ENCODE measurements at regions not wholly inside any gene's neighbourhood (a gene's known extent, or its start where the extent isn't known, plus 50 kb on each side); places are given as distances from the start of the nearest gene placed in this dataset.

- TF ChIP-seq EZH2 (IDR thresholded peaks at IDR 0.05; ENCODE audit: insufficient read depth, poor library complexity, severe bottlenecking): no peak
- no peak for TF ChIP-seq EZH2phosphoT487 (IDR thresholded peaks at IDR 0.05; ENCODE audit: insufficient read depth, low read depth)
These were observed 304.2 kb upstream of the LMCD1 start for GRCh38 chr3:8197384-8197783.

Measured in GM23248 (cell line).